Gastroesophageal sphincter (tissue), 4 donors: ENCODE measurements at regions not wholly inside any gene's neighbourhood (a gene's known extent, or its start where the extent isn't known, plus 50 kb on each side); places are given as distances from the start of the nearest gene placed in this dataset.
"Not testable (repeated sequence)": the region's sequence is repeated elsewhere in the genome, so short reads cannot be mapped to it uniquely, and the experiment has no call there.

Experiments used
- ATAC-seq: fragments of 150-250 bp; one replicate; pipeline ENCODE4 v1.9.1; 2016; ENCODE audit warnings: mild to moderate bottlenecking, moderate library complexity
- H3K27ac ChIP-seq, 4 donors: fragments of 200-600 bp; sonication (generic) in 3 of 4; 1 replicate in 3 of 4; 2 replicates in 1 of 4; pipeline ENCODE4 v1.5.1; 2016 to 2019
- H3K27me3 ChIP-seq: fragments of 200-600 bp; sonication (generic); one replicate; pipeline ENCODE4 v1.5.1; 2019
- H3K36me3 ChIP-seq, 2 donors: fragments of 200-600 bp; sonication (generic); one replicate each; pipeline ENCODE4 v1.5.1; 2019; ENCODE audit warnings: control low read depth in 1 of 2
- H3K4me1 ChIP-seq, 3 donors: fragments of 200-600 bp; sonication (generic); 1 replicate in 2 of 3; 2 replicates in 1 of 3; pipeline ENCODE4 v1.5.1; 2016 to 2019; ENCODE audit warnings: control low read depth in 2 of 3
- H3K4me3 ChIP-seq, 2 donors: fragments of 200-600 bp; sonication (generic); one replicate each; pipeline ENCODE4 v1.5.1; 2019; ENCODE audit warnings: mild to moderate bottlenecking in 1 of 2, moderate library complexity in 1 of 2
- H3K9me3 ChIP-seq, 3 donors: fragments of 200-600 bp; sonication (generic); one replicate each; pipeline ENCODE4 v1.5.1; 2017 to 2019; ENCODE audit warnings: control low read depth in 2 of 3
- CTCF ChIP-seq, 4 experiments: fragments of 200-600 bp in 2 of 4; fragments of 450-650 bp in 2 of 4; sonication (generic) in 1 of 4; IDR thresholded peaks; one replicate each; pipeline ENCODE4 v1.5.1; 2017 to 2019; ENCODE audit warnings: antibody characterized with exemption in 4 of 4, mild to moderate bottlenecking in 2 of 4, moderate library complexity in 2 of 4
- EP300 ChIP-seq: sonication (generic); formaldehyde crosslinking; IDR thresholded peaks from one replicate; pipeline ENCODE4 v1.6.1; 2017; ENCODE audit warnings: antibody characterized with exemption, mild to moderate bottlenecking
- POLR2A ChIP-seq, 2 donors: fragments of 450-650 bp; IDR thresholded peaks; one replicate each; pipeline ENCODE4 v1.6.1; 2017; ENCODE audit warnings: antibody characterized with exemption in 2 of 2, mild to moderate bottlenecking in 2 of 2, moderate library complexity in 1 of 2
- POLR2AphosphoS5 ChIP-seq: sonication (generic); formaldehyde crosslinking; IDR thresholded peaks from one replicate; pipeline ENCODE4 v1.6.1; 2017; ENCODE audit warnings: antibody characterized with exemption
- WGBS, 2 donors: methylation state at CpG; one replicate each; pipeline ENCODE4 v1.1.5; 2018; ENCODE audit warnings: low coverage in 1 of 2; 5-methylcytosine and 5-hydroxymethylcytosine counted together

GRCh38 chr2:137912371-137912770 lies 51.9 kb upstream of the HNMT start:
- no peaks in the 10 kb centered on the region for H3K9me3 ChIP-seq
- H3K27me3 ChIP-seq, result no peaks in the 10 kb centered on the region
- TF ChIP-seq EP300, result no peak
- TF ChIP-seq CTCF (IDR thresholded peaks at IDR 0.05), result no peak
- TF ChIP-seq POLR2AphosphoS5, result no peak
- no peak for TF ChIP-seq POLR2A (IDR thresholded peaks at IDR 0.05)
- H3K36me3 ChIP-seq, result no peaks in the 10 kb centered on the region
- no peak overlapping the region for H3K4me3 ChIP-seq
- 58 to 65% methylated on average over 2 of the region's 2 CpGs for WGBS, 2 donors
- H3K27ac ChIP-seq, result no peak overlapping the region
- no peaks in the 10 kb centered on the region for H3K4me1 ChIP-seq
- no peak for ATAC-seq

- no peaks in the 10 kb centered on the region for H3K4me1 ChIP-seq
- no peaks in the 10 kb centered on the region for H3K9me3 ChIP-seq
- H3K36me3 ChIP-seq, result no peaks in the 10 kb centered on the region
- ATAC-seq, result no peak
- H3K27me3 ChIP-seq, result no peaks in the 10 kb centered on the region
- TF ChIP-seq EP300 (no peak), POLR2AphosphoS5 (no peak), POLR2A (IDR thresholded peaks at IDR 0.05) (no peak), CTCF (IDR thresholded peaks at IDR 0.05) (no peak)
- 80 to 90% methylated on average over 1 to 4 of the region's 4 CpGs for WGBS, 2 donors
- H3K4me3 ChIP-seq, result no peak overlapping the region
- H3K27ac ChIP-seq, result no peak overlapping the region
These were observed 51.1 kb upstream of the HNMT start for GRCh38 chr2:137913169-137913568.

- H3K27me3 ChIP-seq, H3K36me3 ChIP-seq, H3K4me3 ChIP-seq, H3K9me3 ChIP-seq, H3K27ac ChIP-seq, H3K4me1 ChIP-seq, ATAC-seq: not testable (repeated sequence)
- WGBS, 2 donors, result 72 to 79% methylated on average over 2 of the region's 2 CpGs
These were observed 50.6 kb upstream of the HNMT start for GRCh38 chr2:137913648-137914047.
